ENCODE measurements at regions not wholly inside any gene's neighbourhood (a gene's known extent, or its start where the extent isn't known, plus 50 kb on each side); places are given as distances from the start of the nearest gene placed in this dataset.
"Not testable (repeated sequence)": the region's sequence is repeated elsewhere in the genome, so short reads cannot be mapped to it uniquely, and the experiment has no call there.

GRCh38 chr10:42232955-42233354, 405.4 kb downstream of the ZNF33B start:
- TF ChIP-seq POLR2AphosphoS5, EP300, CTCF (IDR thresholded peaks at IDR 0.05): not testable (repeated sequence)
